GM10248 (cell line): ENCODE measurements at regions not wholly inside any gene's neighbourhood (a gene's known extent, or its start where the extent isn't known, plus 50 kb on each side); places are given as distances from the start of the nearest gene placed in this dataset.

Experiments
- CTCF ChIA-PET: fragments of 300-600 bp; sonication (Branson Sonifier 250); formaldehyde crosslinking; extraction: SDS; loops from one replicate; lab custom pipeline; 2021; ENCODE audit warnings: antibody characterized with exemption; lab: Yijun Ruan, JAX
- POLR2A ChIA-PET: fragments of 350-650 bp; sonication (Branson Sonifier 250); formaldehyde crosslinking; extraction: SDS; loops from one replicate; lab custom pipeline; 2020; ENCODE audit warnings: antibody characterized with exemption; lab: Yijun Ruan, JAX
- DNase-seq: peaks from one replicate; pipeline ENCODE4 v3.0.0; 2012; ENCODE audit errors: extremely low spot score
- TF ChIP-seq, protein P1 (sequence below): IDR thresholded peaks from 2 replicates; pipeline ENCODE4 v1.5.1; 2012; ENCODE audit warnings: mild to moderate bottlenecking, low read depth; ENCODE audit errors: extremely low read depth, missing control alignments, control extremely low read depth

DNA sequence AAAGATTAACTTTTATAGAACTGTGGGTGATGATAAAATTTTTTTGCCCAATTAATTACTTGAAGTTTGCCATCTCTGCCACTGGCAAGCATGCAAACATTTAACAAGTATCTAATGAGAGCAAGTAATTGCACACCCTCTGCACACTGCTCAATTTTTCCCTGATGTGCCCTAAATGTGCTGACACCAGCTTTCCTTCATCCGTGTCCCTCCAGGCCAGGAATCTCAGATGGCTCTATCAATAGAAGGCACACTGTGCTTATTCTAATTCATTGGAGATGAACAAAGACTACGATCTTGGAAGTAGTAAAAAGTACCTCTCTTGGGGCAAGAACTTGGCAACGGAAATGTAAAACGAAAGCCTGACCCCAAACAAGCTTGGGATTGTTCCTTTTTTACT lies 212.1 kb downstream of the GPR37 start:
- CTCF ChIA-PET: no interaction called here
- POLR2A ChIA-PET: no interaction called here
- TF ChIP-seq, protein P1, sequence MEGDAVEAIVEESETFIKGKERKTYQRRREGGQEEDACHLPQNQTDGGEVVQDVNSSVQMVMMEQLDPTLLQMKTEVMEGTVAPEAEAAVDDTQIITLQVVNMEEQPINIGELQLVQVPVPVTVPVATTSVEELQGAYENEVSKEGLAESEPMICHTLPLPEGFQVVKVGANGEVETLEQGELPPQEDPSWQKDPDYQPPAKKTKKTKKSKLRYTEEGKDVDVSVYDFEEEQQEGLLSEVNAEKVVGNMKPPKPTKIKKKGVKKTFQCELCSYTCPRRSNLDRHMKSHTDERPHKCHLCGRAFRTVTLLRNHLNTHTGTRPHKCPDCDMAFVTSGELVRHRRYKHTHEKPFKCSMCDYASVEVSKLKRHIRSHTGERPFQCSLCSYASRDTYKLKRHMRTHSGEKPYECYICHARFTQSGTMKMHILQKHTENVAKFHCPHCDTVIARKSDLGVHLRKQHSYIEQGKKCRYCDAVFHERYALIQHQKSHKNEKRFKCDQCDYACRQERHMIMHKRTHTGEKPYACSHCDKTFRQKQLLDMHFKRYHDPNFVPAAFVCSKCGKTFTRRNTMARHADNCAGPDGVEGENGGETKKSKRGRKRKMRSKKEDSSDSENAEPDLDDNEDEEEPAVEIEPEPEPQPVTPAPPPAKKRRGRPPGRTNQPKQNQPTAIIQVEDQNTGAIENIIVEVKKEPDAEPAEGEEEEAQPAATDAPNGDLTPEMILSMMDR: no peak
- DNase-seq: no peak

DNA sequence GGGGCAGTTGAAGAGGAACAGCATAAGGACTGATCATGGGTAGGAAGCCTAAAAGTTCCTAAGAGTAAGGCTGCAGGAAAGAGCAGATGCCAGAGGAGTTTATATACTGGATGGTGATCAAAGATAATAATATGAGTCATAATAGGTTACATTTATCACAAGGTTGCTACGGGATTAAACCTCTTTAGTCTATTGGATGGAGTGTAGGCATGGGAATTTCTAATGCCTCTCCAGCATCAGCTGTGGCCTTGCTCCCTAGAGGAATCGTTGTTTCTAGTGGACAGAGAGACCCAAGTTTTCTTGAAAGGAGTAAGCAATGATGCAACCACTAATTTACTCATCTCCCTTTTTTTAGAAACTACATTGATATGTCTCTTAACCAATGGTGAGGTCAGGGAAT lies 213.4 kb downstream of the GPR37 start:
- DNase-seq: no peak
- TF ChIP-seq, protein P1: no peak
- ChIA-PET POLR2A (no interaction called here), CTCF (no interaction called here)

DNA sequence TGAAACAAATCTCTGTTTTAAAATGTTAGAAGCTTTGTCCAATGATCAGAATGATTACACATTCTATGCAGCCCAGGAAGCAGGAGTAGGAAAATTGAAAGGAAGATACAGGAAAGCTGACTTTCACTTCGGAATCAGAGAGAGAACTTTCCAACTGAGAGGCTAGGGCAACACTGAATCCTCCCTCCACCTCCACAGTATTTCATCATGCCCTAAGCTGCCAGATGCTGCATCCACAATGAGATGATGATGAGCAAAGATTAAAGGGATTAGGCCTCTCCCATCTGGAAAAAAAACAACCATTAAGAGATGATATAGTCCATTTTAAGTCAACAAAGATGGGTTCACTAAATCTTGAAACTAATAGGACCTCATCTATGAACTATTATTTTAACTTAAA lies 215.6 kb downstream of the GPR37 start:
- POLR2A ChIA-PET: no interaction called here
- CTCF ChIA-PET: no interaction called here
- TF ChIP-seq, protein P1: no peak
- DNase-seq: no peak

DNA sequence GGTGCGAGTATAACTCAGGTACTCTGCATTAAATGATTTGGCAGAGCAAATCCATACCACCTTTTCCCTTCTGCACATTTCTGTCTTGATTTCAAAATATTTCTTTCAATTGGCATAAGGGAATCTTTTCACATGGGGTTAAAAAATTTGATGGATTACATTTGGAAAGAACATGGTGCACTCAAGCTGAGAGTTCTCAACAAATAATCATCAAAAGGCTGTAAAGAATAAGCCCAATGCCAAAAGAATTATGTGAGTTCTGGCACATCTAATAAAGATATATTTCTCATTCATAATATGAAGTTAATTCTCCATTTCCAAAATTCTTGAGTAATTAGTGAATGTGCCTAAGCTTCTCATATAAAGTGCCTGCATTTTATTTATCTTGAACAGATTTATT lies 223.1 kb downstream of the GPR37 start:
- no peak for DNase-seq
- TF ChIP-seq, protein P1: no peak
- ChIA-PET POLR2A (no interaction called here), CTCF (interaction anchor here (1.2 to 1.6 kb wide), 4 partner anchors 9 to 69 kb away, joined by 3 read pairs; no protein-coding TSS in a partner anchor)

DNA sequence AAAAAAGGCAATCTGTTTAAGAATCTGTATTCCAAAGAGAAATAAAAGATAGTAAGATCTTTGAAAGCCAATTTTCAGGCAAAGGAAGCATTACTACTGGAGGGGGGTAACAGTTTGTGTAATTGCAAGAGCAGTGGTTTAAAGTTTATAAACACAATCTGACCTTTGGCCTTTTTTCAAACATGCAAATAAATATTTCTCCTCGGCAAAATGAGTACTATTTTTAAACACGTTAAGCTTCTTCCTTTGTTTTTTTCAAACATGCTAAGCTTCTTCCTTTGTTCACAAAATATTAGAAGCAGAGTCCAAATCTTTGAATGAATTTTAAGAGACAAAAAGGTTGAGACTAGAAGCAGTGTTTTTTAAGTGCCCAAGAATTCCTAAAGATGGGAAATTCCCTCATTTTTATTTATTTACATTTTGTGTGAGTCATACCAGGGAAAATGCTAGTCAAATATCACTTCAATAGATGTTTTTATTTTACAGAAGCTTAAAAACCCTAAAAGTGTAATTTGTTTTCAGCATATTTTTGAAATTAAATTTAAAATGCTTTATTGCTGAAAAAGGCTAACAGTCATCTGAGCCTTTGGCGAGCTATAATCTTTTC lies 229.3 kb downstream of the GPR37 start:
- no peak for DNase-seq
- TF ChIP-seq, protein P1: no peak
- ChIA-PET POLR2A (no interaction called here), CTCF (no interaction called here)

DNA sequence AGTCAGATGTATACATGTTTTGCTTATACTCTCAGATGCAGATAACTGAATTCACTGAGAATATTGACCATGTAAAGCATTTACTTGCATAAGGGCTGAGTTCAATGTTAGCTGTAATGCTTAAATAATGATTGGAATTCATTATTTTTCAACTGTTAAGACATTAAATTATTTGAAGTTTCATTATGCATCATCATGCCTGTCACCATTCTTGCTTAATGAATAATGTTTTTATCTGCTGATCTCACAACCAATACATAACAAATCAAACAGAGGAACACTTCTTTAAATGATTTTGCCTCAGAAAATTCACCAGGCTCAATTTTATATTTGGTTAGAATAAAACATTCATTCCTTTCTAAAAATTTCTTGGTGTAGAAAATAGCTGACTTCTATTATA lies 233.4 kb downstream of the GPR37 start:
- CTCF ChIA-PET: no interaction called here
- POLR2A ChIA-PET: no interaction called here
- TF ChIP-seq, protein P1: no peak
- DNase-seq: no peak

DNA sequence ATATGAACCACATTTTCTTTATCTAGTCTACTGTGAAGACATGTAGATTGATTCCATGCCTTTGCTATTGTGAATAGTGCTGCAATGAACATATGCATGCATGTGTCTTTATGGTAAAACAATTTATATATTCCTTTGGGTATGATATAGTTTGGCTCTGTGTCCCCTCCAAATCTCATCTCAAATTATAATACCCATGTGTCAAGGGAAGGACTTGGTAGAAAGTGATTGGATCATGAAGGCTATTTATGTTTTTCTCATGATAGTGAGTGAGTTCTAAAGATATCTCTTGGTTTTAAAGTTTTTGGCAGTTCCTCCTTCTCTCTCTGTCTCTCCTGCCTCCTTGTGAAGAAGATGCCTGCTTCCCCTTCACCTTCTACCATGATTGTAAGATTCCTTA lies 248.7 kb downstream of the GPR37 start:
- ChIA-PET POLR2A (no interaction called here), CTCF (no interaction called here)

More for the DNA sequence above, 248.7 kb downstream of the GPR37 start:
- no peak for DNase-seq
- TF ChIP-seq, protein P1: no peak
